Activated T-helper 2 cell treated with anti-CD3 and anti-CD28 coated beads, Interferon-gamma antibody, Interleukin-2, Interleukin-4, amounts not matched to agents 10 μg/mL and 5 μg/mL and 100 μg/mL, durations not matched to agents 14 hours and 24 hours and 36 hours (primary cell): ENCODE measurements at regions not wholly inside any gene's neighbourhood (a gene's known extent, or its start where the extent isn't known, plus 50 kb on each side); places are given as distances from the start of the nearest gene placed in this dataset.

Source experiments
- DNase-seq: peaks from one replicate; pipeline ENCODE4 v3.0.0; 2021; ENCODE audit warnings: low spot score
- H3K27ac Mint-ChIP-seq: one replicate; pipeline ENCODE4 v1.8.0; 2021; ENCODE audit warnings: mixed read lengths
- H3K27me3 Mint-ChIP-seq: one replicate; pipeline ENCODE4 v1.8.0; 2021; ENCODE audit warnings: low read depth, mixed read lengths
- H3K36me3 Mint-ChIP-seq: one replicate; pipeline ENCODE4 v1.8.0; 2021; ENCODE audit warnings: low read depth, mixed read lengths
- H3K4me1 Mint-ChIP-seq: one replicate; pipeline ENCODE4 v1.8.0; 2021; ENCODE audit warnings: low read depth, mixed read lengths
- H3K4me3 Mint-ChIP-seq: one replicate; pipeline ENCODE4 v1.8.0; 2021; ENCODE audit warnings: low read depth, mild to moderate bottlenecking, moderate library complexity, mixed read lengths
- H3K9me3 Mint-ChIP-seq: one replicate; pipeline ENCODE4 v1.8.0; 2021; ENCODE audit warnings: mixed read lengths
- intact Hi-C: fragments of 100-400 bp; cut with micrococcal nuclease; formaldehyde crosslinking; loops from one replicate; pipeline ENCODE4 v1.15.1; 2023

DNA sequence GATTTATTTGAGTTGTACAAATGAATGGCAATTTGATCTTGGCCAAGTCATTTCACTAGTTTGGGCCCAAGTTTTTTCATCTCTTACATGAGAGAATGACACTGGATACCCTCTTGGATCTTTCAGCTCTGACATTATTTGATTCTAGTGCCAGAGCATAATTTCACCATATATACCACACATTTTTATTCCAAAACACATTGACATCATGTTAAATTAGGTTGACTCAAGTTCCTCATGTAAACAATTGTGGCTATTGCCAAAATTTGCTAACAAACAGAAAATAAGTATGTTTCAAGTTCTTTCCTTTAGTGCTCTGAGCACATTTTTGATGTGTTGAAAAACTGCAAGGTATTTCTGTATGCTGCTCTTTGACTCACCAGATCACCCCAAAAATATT is 375.8 kb downstream of the ZNF608 start:
- H3K36me3 Mint-ChIP-seq, result no peaks in the 10 kb centered on the region
- DNase-seq, result no peak
- H3K4me1 Mint-ChIP-seq, result no peaks in the 10 kb centered on the region
- no peak overlapping the region for H3K4me3 Mint-ChIP-seq
- peaks cover 5% of the 10 kb centered on the region for H3K9me3 Mint-ChIP-seq
- H3K27ac Mint-ChIP-seq, result no peak overlapping the region
- no peaks in the 10 kb centered on the region for H3K27me3 Mint-ChIP-seq
- intact Hi-C loops, result no loop called here

DNA sequence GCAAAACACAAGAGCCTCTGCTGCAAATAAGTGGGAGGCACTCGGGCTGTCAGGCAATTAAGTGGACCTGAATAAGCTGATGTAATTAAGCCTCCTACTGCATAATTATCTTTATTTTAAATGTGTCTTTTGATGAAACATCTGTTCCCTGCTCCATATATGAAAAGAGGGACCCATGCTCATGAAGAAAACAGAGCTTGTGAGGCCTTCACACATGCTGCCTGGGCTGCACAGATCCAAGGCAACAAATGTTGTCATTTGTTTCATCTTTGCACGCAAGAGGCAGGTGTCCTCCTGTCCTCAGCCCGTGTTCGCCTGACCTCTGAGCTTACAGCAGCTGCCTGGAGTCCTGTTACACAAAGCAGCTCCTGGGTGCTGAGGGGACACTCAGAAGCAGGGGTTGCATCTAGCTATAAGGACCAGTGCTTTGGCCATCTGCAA is 381.1 kb downstream of the ZNF608 start:
- intact Hi-C loops, result no loop called here
- no peak overlapping the region for H3K4me3 Mint-ChIP-seq
- no peaks in the 10 kb centered on the region for H3K4me1 Mint-ChIP-seq
- H3K27me3 Mint-ChIP-seq, result no peaks in the 10 kb centered on the region
- no peak overlapping the region for H3K27ac Mint-ChIP-seq
- DNase-seq, result no peak
- H3K9me3 Mint-ChIP-seq, result peaks cover 5% of the 10 kb centered on the region
- H3K36me3 Mint-ChIP-seq, result no peaks in the 10 kb centered on the region

DNA sequence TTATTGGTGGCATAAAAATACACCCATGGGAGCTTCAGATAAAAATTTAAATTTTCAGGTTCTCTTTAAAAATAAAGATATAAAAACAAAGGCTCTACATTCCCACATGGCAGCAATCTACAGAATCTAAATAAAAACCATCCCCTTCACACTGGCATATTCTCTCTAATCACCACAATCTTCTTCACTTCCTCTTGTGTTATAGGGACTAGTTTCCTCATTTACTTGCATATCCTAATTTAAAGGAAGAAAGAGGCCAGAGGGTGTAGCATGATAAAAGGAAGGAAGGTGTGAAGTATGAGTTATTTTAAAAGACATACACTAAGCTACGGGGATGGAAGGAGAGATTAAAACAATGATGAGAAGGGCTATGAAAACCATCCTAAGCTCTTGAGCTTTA is 390.5 kb downstream of the ZNF608 start:
- Mint-ChIP-seq H3K9me3 (peaks cover 21% of the 10 kb centered on the region), H3K4me3 (no peak overlapping the region), H3K27ac (no peak overlapping the region), H3K27me3 (no peaks in the 10 kb centered on the region), H3K36me3 (no peaks in the 10 kb centered on the region), H3K4me1 (peaks cover 3% of the 10 kb centered on the region)
- intact Hi-C loops, result no loop called here
- no peak for DNase-seq

DNA sequence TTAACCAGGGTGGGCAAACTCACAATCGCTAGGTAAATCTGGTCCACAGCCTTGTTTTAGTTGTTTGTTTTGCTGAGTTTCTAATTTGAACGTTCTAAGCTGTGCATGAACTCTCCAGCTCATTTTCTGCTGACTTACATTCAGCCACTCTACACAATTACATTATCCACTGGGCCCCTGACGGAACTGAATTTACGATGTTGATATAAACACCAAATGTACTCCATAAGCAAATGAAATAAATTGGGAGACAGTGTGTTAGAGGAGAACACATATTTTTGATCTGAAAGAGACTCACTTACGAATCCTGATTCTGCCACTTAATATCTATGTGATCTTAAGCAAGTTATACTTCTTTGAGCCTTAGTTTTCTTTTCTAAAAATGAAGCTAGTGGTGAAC is 393.4 kb downstream of the ZNF608 start:
- no peak for DNase-seq
- Mint-ChIP-seq H3K4me1 (peaks cover 3% of the 10 kb centered on the region), H3K4me3 (no peak overlapping the region), H3K36me3 (no peaks in the 10 kb centered on the region), H3K9me3 (peaks cover 17% of the 10 kb centered on the region), H3K27ac (no peak overlapping the region), H3K27me3 (no peaks in the 10 kb centered on the region)
- intact Hi-C loops, result no loop called here

DNA sequence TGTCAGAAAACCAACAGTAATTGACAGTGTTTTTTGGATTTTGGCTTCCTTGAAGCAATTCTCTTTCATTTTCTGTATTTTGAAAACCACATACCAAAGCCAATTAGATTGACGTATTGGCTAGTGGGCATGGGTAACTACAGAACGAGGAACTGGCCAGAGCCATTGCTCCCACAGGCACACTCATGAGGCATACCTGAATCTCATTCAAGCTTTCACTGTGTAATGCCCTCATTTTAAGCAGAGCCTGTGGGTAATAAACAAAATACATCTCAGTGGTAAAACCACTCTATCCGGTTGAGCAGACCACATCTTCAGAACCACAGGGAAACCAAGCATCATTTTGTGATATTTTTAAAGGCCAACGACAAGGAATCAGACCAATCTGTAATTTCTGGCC is 394.1 kb downstream of the ZNF608 start:
- intact Hi-C loops, result no loop called here
- DNase-seq, result no peak

DNA sequence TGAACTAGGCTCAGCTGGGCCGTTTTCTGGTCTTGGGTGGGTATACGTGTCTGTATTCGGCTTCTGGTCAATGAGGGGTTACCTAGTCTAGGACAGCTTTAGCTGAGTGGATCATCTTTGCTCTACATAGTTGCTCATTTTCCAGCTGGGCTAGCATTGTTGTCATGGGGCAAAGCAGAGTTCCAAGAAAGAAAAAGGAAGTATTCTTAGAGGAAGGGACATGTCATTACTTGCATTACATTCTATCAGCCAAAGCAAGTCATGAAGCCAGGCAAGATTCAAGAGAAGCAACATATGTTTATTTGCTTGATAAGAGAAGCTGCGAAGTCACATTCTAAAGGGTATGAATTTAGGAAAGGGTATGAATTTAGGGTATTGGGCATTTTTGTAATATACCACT is 396.5 kb downstream of the ZNF608 start:
- no peak overlapping the region for H3K27ac Mint-ChIP-seq
- H3K9me3 Mint-ChIP-seq, result peaks cover 5% of the 10 kb centered on the region
- H3K4me1 Mint-ChIP-seq, result peaks cover 3% of the 10 kb centered on the region
- H3K36me3 Mint-ChIP-seq, result no peaks in the 10 kb centered on the region
- no peak for DNase-seq
- intact Hi-C loops, result no loop called here
- H3K27me3 Mint-ChIP-seq, result no peaks in the 10 kb centered on the region
- H3K4me3 Mint-ChIP-seq, result no peak overlapping the region

More for the DNA sequence above, 394.1 kb downstream of the ZNF608 start:
- Mint-ChIP-seq H3K27me3 (no peaks in the 10 kb centered on the region), H3K27ac (no peak overlapping the region), H3K36me3 (no peaks in the 10 kb centered on the region), H3K9me3 (peaks cover 13% of the 10 kb centered on the region), H3K4me1 (peaks cover 3% of the 10 kb centered on the region), H3K4me3 (no peak overlapping the region)

DNA sequence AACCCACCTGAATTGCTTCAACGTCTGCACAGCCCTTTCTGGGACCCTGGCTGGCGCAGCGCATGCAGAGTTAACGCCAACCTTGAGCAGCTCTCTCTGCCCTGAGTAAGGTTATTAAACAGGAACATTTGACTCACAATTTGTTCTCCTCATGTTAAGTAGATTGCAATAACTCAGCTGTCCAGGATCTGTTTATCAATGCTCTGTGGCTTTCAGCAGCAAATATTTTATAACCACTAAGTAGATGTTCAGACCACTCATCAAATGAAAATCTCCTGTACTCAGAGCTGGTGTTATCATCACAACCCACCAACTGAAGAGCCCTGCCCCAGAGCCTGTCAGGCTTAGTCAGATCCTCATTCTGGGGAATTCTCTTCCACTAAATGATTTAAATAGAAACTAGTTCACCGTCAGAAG is 403.0 kb downstream of the ZNF608 start:
- H3K36me3 Mint-ChIP-seq, result no peaks in the 10 kb centered on the region
- intact Hi-C loops, result no loop called here
- no peak for DNase-seq
- H3K27ac Mint-ChIP-seq, result no peak overlapping the region
- no peaks in the 10 kb centered on the region for H3K27me3 Mint-ChIP-seq
- no peak overlapping the region for H3K4me3 Mint-ChIP-seq
- peaks cover 3% of the 10 kb centered on the region for H3K4me1 Mint-ChIP-seq
- no peaks in the 10 kb centered on the region for H3K9me3 Mint-ChIP-seq

DNA sequence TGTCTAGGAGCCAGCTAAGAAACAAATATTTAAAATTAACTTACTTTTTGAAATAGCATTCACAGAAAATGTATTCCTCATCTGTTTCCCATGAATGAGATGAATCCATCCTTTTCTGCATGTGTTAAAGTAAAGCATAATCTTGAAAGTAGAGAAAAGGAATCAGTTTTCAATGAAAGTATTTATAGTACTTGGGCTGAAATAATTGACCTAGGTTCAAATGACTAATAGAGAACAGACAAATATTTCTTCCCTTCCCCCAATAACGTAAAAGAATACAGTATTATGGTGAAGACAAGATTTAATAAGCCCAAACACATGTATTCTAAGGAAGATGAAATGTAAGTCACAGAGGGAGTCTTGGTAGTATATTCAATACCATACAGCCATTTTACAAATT is 403.5 kb downstream of the ZNF608 start:
- peaks cover 3% of the 10 kb centered on the region for H3K4me1 Mint-ChIP-seq
- no peaks in the 10 kb centered on the region for H3K27me3 Mint-ChIP-seq
- no peak for DNase-seq
- H3K27ac Mint-ChIP-seq, result no peak overlapping the region
- intact Hi-C loops, result no loop called here
- H3K4me3 Mint-ChIP-seq, result no peak overlapping the region
- no peaks in the 10 kb centered on the region for H3K36me3 Mint-ChIP-seq
- H3K9me3 Mint-ChIP-seq, result no peaks in the 10 kb centered on the region

DNA sequence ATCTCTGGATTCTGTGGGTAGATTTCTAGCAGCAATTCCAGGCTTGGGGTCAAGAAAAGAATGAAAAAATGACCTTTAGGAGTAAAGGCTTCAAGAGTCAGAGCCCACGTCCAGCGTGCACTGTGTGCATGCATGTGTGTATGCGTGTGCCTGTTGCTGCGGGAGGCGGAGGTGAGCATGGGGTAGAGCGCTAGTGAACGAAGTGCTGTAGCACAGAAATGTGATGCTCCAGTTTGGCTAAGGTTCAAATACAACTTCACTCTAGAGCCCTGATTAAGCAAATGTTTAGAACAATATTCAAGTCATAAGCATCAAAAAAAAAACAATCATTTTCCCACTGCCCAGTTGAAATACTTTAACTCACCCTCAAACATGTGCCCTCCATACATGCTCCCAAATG is 403.9 kb downstream of the ZNF608 start:
- Mint-ChIP-seq H3K27me3 (no peaks in the 10 kb centered on the region), H3K4me3 (no peak overlapping the region), H3K36me3 (no peaks in the 10 kb centered on the region), H3K27ac (no peak overlapping the region), H3K9me3 (no peaks in the 10 kb centered on the region), H3K4me1 (peaks cover 3% of the 10 kb centered on the region)
- intact Hi-C loops, result no loop called here
- DNase-seq, result no peak

DNA sequence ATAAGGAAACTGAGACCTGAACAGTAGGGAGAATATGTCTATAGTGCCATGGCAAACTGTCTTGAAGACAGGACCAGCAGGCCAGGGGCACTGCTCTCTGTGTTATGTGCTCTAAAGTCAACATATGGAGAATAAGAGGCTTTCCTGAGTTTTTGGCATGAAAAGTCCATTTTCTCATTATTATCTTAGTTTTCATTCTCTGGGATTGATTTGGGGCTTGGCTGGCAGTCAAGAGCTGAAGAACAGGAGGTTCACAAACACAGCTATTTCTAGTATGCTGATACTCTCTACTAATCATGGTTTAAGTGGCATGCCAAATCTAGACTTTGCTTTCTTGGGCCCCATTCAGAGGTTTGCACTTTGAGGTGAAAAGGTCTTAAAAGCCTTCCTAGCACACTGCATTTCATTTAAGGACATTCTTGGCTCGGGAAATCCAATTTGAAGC is 404.4 kb downstream of the ZNF608 start:
- Mint-ChIP-seq H3K27ac (no peak overlapping the region), H3K9me3 (no peaks in the 10 kb centered on the region), H3K27me3 (no peaks in the 10 kb centered on the region), H3K4me3 (no peak overlapping the region), H3K4me1 (peaks cover 3% of the 10 kb centered on the region), H3K36me3 (no peaks in the 10 kb centered on the region)
- intact Hi-C loops, result no loop called here
- no peak for DNase-seq

DNA sequence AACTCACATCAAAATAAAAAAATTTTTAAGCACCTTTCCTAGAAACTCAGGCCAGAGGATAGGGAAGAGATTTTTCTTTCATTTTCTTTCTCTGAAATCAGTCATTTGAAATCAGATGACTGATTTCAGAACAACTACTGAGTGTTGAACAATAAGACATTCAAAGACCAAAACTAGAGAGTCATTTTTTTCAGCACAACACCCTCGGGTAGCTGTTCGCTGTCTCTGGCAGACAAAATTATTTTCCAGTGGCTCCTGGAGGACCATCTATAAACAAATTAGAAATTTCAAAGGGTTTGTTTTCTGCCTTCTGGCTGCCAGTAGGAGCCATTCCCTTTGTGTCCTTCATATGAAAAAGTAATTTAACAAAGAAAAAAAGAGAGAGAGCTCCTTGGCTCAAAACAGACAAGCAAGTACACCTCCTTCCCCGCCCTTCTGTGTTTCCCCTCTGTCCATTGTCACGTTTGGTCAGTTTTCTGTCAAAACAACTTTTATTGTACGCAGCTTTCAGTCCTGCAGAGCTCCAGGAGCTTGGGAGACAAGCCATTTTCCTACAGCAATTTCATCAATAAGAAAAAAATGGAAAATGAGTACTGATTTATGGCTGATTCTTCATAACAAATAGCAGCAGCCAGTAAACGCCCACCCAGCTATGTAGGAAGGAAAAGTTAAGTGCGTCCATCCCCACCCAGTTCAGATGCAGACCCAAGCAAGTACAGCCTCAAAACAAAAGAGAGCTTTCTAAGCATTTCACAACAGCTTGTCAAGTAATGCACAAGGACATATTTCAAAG is 405.2 kb downstream of the ZNF608 start:
- intact Hi-C loops, result loop anchor here (2.0 kb wide), 1 partner anchor 242 kb away; no protein-coding TSS in a partner anchor
- no peak for DNase-seq
- Mint-ChIP-seq H3K27ac (no peak overlapping the region), H3K4me3 (no peak overlapping the region), H3K9me3 (no peaks in the 10 kb centered on the region), H3K36me3 (no peaks in the 10 kb centered on the region), H3K27me3 (no peaks in the 10 kb centered on the region), H3K4me1 (peaks cover 3% of the 10 kb centered on the region)

DNA sequence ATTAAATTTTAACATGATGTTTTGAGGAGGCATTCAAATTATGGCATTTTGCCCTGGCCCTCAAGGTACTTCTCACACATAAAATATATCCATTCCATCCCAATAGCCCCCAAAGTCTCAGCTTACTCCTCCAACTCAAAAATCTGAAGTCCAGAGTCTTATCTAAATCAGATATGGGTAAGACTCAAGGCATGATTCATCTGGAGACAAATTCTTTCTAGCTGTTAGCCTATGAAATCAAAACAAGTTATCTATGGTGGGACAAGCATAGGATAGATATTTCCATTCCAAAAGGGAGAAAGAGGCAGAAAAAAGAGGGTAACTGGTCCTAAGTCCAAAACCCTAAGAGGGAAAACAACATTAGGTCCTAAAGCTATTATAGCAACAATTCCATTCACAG is 408.4 kb downstream of the ZNF608 start:
- intact Hi-C loops, result no loop called here
- H3K27me3 Mint-ChIP-seq, result no peaks in the 10 kb centered on the region
- no peaks in the 10 kb centered on the region for H3K4me1 Mint-ChIP-seq
- H3K4me3 Mint-ChIP-seq, result no peak overlapping the region
- H3K9me3 Mint-ChIP-seq, result no peaks in the 10 kb centered on the region
- H3K36me3 Mint-ChIP-seq, result no peaks in the 10 kb centered on the region
- DNase-seq, result no peak
- no peak overlapping the region for H3K27ac Mint-ChIP-seq

DNA sequence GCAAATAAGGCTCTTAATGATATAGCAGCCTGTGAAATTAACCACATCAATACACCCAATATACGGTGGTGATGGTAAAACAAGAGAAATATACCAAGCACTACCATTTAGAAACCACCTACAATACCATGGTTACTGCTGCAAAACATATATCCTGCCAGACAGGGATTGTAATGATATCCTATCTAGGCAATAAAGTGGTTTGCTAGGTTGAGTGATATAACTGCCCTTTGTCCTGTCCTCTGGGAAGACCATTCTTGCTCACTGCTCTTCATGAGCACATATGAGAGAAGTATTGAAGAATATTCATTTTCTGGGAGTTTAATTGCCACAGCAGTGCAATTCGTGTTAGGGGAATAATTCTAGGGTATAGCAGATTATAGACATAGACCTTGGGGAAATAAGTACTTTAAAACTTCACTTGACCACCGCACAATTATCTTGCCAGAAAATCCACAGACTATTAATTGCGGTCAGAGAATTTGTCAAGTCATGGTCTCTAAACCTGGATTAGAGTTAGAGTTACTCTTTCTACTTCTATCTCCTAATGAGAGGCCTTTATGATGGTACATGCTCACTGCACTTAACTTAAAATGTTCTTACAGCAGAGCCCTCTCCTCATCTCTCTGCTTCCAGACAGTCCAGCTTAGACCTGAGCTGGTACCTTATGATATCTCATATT is 413.0 kb downstream of the ZNF608 start:
- Mint-ChIP-seq H3K27me3 (no peaks in the 10 kb centered on the region), H3K36me3 (no peaks in the 10 kb centered on the region), H3K4me1 (no peaks in the 10 kb centered on the region), H3K4me3 (no peak overlapping the region), H3K9me3 (no peaks in the 10 kb centered on the region), H3K27ac (no peak overlapping the region)
- intact Hi-C loops, result no loop called here
- DNase-seq, result no peak
